PC-9 (cell line): ENCODE measurements at regions not wholly inside any gene's neighbourhood (a gene's known extent, or its start where the extent isn't known, plus 50 kb on each side); places are given as distances from the start of the nearest gene placed in this dataset.
A peak's percentile ranks its signal among the peaks of the same experiment; 100 is the strongest.

ENCODE experiments used
- BruUV-seq: library from RNA; stranded (reverse); fragments of 400-500 nt; replicated peaks from 2 replicates; lab custom pipeline; 2021; lab: Mats Ljungman, UMichigan
- CTCF ChIA-PET: fragments of 300-600 bp; sonication (Branson Sonifier 250); formaldehyde crosslinking; loops from one replicate; lab custom pipeline; 2022; ENCODE audit warnings: antibody characterized with exemption; lab: Charles Lee
- POLR2A ChIA-PET: fragments of 300-600 bp; sonication (Branson Sonifier 250); formaldehyde crosslinking; loops from one replicate; lab custom pipeline; 2022; ENCODE audit warnings: antibody characterized with exemption; ENCODE audit not compliant: unreplicated experiment; lab: Charles Lee
- DNase-seq, 2 experiments: peaks; one replicate each; pipeline versions ENCODE4 v3.0.0 to v3.0.0-alpha.2; 2015 to 2022; ENCODE audit warnings: mixed read lengths in 1 of 2
- H2AFZ ChIP-seq: fragments of 200-600 bp; sonication (generic); 2 replicates; pipeline ENCODE4 v1.8.1; 2017; ENCODE audit warnings: antibody characterized with exemption
- H3F3A ChIP-seq: fragments of 200-600 bp; sonication (generic); 2 replicates; pipeline ENCODE4 v1.8.1; 2017; ENCODE audit warnings: antibody characterized with exemption, mild to moderate bottlenecking, low read depth; ENCODE audit not compliant: insufficient read depth
- H3K27ac ChIP-seq: fragments of 200-600 bp; sonication (generic); 2 replicates; pipeline ENCODE4 v1.6.1; 2016; ENCODE audit warnings: mixed run types
- H3K27me3 ChIP-seq: fragments of 200-600 bp; sonication (generic); 2 replicates; pipeline ENCODE4 v1.6.1; 2016; ENCODE audit warnings: low read depth, mixed run types; ENCODE audit not compliant: insufficient read depth
- H3K36me3 ChIP-seq: fragments of 200-600 bp; sonication (generic); 2 replicates; pipeline ENCODE4 v1.6.1; 2016; ENCODE audit warnings: low read depth, mixed run types
- H3K4me1 ChIP-seq: fragments of 200-600 bp; sonication (generic); replicated peaks from 2 replicates; pipeline ENCODE4 v1.6.1; 2016; ENCODE audit warnings: mixed run types; ENCODE audit not compliant: insufficient read depth
- H3K4me2 ChIP-seq: fragments of 200-600 bp; sonication (generic); 2 replicates; pipeline ENCODE4 v1.6.1; 2017; ENCODE audit warnings: mixed run types
- H3K4me3 ChIP-seq: fragments of 200-600 bp; sonication (generic); 2 replicates; pipeline ENCODE4 v1.6.1; 2016; ENCODE audit warnings: mixed run types
- H3K79me2 ChIP-seq: fragments of 200-600 bp; sonication (generic); 2 replicates; pipeline ENCODE4 v1.6.1; 2017; ENCODE audit warnings: low read depth, mixed run types
- H3K9me2 ChIP-seq: fragments of 200-600 bp; sonication (generic); 2 replicates; pipeline ENCODE4 v1.8.1; 2017; ENCODE audit warnings: mild to moderate bottlenecking; ENCODE audit not compliant: insufficient read depth
- H3K9me3 ChIP-seq: fragments of 200-600 bp; sonication (generic); 2 replicates; pipeline ENCODE4 v1.8.1; 2016; ENCODE audit warnings: low read depth; ENCODE audit not compliant: insufficient read depth
- H4K20me1 ChIP-seq: fragments of 200-600 bp; sonication (generic); 2 replicates; pipeline ENCODE4 v1.8.1; 2017; ENCODE audit not compliant: insufficient read depth
- EZH2 ChIP-seq: fragments of 200-600 bp; sonication (generic); IDR thresholded peaks from 2 replicates; pipeline ENCODE4 v1.8.0; 2017; ENCODE audit warnings: antibody characterized with exemption, low read depth
- intact Hi-C: fragments of 100-400 bp; cut with micrococcal nuclease; formaldehyde crosslinking; loops from one replicate; pipeline ENCODE4 v1.10.0; 2022; ENCODE audit not compliant: unreplicated experiment
- TF ChIP-seq, protein P1 (sequence below): fragments of 200-600 bp; sonication (generic); conservative IDR thresholded peaks from 2 replicates; pipeline ENCODE4 v1.6.1; 2017; ENCODE audit warnings: mixed run types, antibody characterized with exemption, mild to moderate bottlenecking, moderate library complexity

- H3K79me2 ChIP-seq: no peaks in the 10 kb centered on the region
- intact Hi-C loops: no loop called here
- H3K4me1 ChIP-seq: no peaks in the 10 kb centered on the region
- POLR2A ChIA-PET: interaction anchor here (0.7 kb wide), 1 partner anchor 97 kb away, joined by 4 read pairs; no protein-coding TSS in a partner anchor
- no peak overlapping the region for H2AFZ ChIP-seq
- H3K36me3 ChIP-seq: no peaks in the 10 kb centered on the region
- H3K9me2 ChIP-seq: no peaks in the 10 kb centered on the region
- no peak overlapping the region for H3K4me3 ChIP-seq
- TF ChIP-seq, protein P1, sequence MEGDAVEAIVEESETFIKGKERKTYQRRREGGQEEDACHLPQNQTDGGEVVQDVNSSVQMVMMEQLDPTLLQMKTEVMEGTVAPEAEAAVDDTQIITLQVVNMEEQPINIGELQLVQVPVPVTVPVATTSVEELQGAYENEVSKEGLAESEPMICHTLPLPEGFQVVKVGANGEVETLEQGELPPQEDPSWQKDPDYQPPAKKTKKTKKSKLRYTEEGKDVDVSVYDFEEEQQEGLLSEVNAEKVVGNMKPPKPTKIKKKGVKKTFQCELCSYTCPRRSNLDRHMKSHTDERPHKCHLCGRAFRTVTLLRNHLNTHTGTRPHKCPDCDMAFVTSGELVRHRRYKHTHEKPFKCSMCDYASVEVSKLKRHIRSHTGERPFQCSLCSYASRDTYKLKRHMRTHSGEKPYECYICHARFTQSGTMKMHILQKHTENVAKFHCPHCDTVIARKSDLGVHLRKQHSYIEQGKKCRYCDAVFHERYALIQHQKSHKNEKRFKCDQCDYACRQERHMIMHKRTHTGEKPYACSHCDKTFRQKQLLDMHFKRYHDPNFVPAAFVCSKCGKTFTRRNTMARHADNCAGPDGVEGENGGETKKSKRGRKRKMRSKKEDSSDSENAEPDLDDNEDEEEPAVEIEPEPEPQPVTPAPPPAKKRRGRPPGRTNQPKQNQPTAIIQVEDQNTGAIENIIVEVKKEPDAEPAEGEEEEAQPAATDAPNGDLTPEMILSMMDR: peak; percentile 51; the same call in 1 of the 2 replicates
- no peak for TF ChIP-seq EZH2
- DNase-seq: peak in 1 of 2 experiments; percentile 38
- no peaks in the 10 kb centered on the region for H3K9me3 ChIP-seq
- no TSS peak for BruUV-seq
- no peak overlapping the region for H3K4me2 ChIP-seq
- no peaks in the 10 kb centered on the region for H3F3A ChIP-seq
- CTCF ChIA-PET: no interaction called here
- peaks cover 8% of the 10 kb centered on the region; the same call in 1 of the 2 replicates for H3K27me3 ChIP-seq
- H3K27ac ChIP-seq: no peak overlapping the region
- no peaks in the 10 kb centered on the region for H4K20me1 ChIP-seq
Observed at GRCh38 chr9:134217431-134218210, 53.3 kb upstream of the RNU6ATAC start.

- intact Hi-C loops: no loop called here
- Histone ChIP-seq H2AFZ (no peak overlapping the region), H3K27me3 (peaks cover 13% of the 10 kb centered on the region; the same call in 1 of the 2 replicates), H3K79me2 (no peaks in the 10 kb centered on the region), H3K9me2 (no peaks in the 10 kb centered on the region), H3K4me2 (no peak overlapping the region), H3K27ac (no peak overlapping the region), H3K4me3 (no peak overlapping the region), H3K9me3 (no peaks in the 10 kb centered on the region), H3K4me1 (no peaks in the 10 kb centered on the region), H4K20me1 (no peaks in the 10 kb centered on the region), H3K36me3 (no peaks in the 10 kb centered on the region), H3F3A (no peaks in the 10 kb centered on the region)
- BruUV-seq: no TSS peak
- no peak for DNase-seq
- POLR2A ChIA-PET: no interaction called here
- CTCF ChIA-PET: interaction anchor here (0.6 kb wide), 1 partner anchor 155 kb away, joined by 5 read pairs; no protein-coding TSS in a partner anchor
- no peak for TF ChIP-seq EZH2
- TF ChIP-seq, protein P1: no peak
Observed at GRCh38 chr9:134218230-134218629, 53.9 kb upstream of the RNU6ATAC start.

DNA sequence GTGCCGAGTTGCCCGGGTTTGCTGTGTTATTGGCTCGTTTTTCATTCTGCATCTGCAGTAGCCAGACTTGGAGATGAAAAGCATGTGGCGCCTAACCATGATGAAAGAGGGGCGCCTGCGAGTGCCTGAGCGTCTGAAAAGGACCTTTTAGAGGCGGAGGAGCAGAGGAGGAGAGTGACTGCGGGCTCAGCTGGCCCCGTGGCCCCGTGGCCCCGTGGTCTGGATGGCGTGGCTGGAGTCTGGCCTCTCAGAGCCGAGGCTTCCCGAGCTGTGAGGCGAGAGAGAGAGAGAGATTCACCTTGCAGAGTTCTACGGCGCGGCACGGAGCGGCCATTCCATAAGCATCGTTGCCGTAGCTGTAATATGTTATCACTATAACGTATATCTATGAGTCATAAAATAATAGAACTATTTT lies 55.3 kb upstream of the RNU6ATAC start:
- intact Hi-C loops: no loop called here
- H3K27ac ChIP-seq: no peak overlapping the region
- no peaks in the 10 kb centered on the region for H3K9me3 ChIP-seq
- no peak for DNase-seq
- peaks cover 15% of the 10 kb centered on the region; the same call in 1 of the 2 replicates for H3K27me3 ChIP-seq
- no peak overlapping the region for H3K4me3 ChIP-seq
- TF ChIP-seq EZH2: no peak
- TF ChIP-seq, protein P1: no peak
- no peaks in the 10 kb centered on the region for H4K20me1 ChIP-seq
- BruUV-seq: no TSS peak
- H3K36me3 ChIP-seq: no peaks in the 10 kb centered on the region
- H3K4me2 ChIP-seq: no peak overlapping the region
- H3F3A ChIP-seq: no peaks in the 10 kb centered on the region
- H3K9me2 ChIP-seq: no peaks in the 10 kb centered on the region
- no peaks in the 10 kb centered on the region for H3K4me1 ChIP-seq
- no peak overlapping the region for H2AFZ ChIP-seq
- ChIA-PET POLR2A (no interaction called here), CTCF (no interaction called here)
- H3K79me2 ChIP-seq: no peaks in the 10 kb centered on the region
